ENCODE measurements at regions not wholly inside any gene's neighbourhood (a gene's known extent, or its start where the extent isn't known, plus 50 kb on each side); places are given as distances from the start of the nearest gene placed in this dataset.

- TF ChIP-seq CEBPB (IDR thresholded peaks at IDR 0.05) = no peak
- no peak for TF ChIP-seq ZBTB7A (IDR thresholded peaks at IDR 0.05; ENCODE audit: low read depth)
- TF ChIP-seq RAD21 (IDR thresholded peaks at IDR 0.05; ENCODE audit: low read depth) = no peak
Observed at GRCh38 chr4:144399927-144400326, 246.0 kb upstream of the HHIP start.
